ENCODE measurements at regions not wholly inside any gene's neighbourhood (a gene's known extent, or its start where the extent isn't known, plus 50 kb on each side); places are given as distances from the start of the nearest gene placed in this dataset.
"Not testable (repeated sequence)": the region's sequence is repeated elsewhere in the genome, so short reads cannot be mapped to it uniquely, and the experiment has no call there.

- DNase-seq (ENCODE audit: low spot score): no peak
Observed at GRCh38 chr13:99792079-99792921, 179.3 kb downstream of the ZIC5 start.

GRCh38 chr13:99782669-99783068 is 188.9 kb downstream of the ZIC5 start:
- no peak for DNase-seq (ENCODE audit: low spot score)

- no peak for DNase-seq (ENCODE audit: low spot score)
Observed at GRCh38 chr13:99778500-99778899, 193.1 kb downstream of the ZIC5 start.

- DNase-seq (ENCODE audit: low spot score): no peak
Observed at GRCh38 chr13:99777873-99778272, 193.7 kb downstream of the ZIC5 start.

- DNase-seq (ENCODE audit: low spot score): no peak
Observed at GRCh38 chr13:99774644-99775043, 196.9 kb downstream of the ZIC5 start.

- DNase-seq (ENCODE audit: low spot score): no peak
Observed at GRCh38 chr13:99768986-99769385, 202.6 kb downstream of the ZIC5 start.

- no peak for DNase-seq (ENCODE audit: low spot score)
Observed at GRCh38 chr13:99766641-99767045, 204.9 kb downstream of the ZIC5 start.

GRCh38 chr13:99765869-99766268 is 205.7 kb downstream of the ZIC5 start:
- no peak for DNase-seq (ENCODE audit: low spot score)

DNA sequence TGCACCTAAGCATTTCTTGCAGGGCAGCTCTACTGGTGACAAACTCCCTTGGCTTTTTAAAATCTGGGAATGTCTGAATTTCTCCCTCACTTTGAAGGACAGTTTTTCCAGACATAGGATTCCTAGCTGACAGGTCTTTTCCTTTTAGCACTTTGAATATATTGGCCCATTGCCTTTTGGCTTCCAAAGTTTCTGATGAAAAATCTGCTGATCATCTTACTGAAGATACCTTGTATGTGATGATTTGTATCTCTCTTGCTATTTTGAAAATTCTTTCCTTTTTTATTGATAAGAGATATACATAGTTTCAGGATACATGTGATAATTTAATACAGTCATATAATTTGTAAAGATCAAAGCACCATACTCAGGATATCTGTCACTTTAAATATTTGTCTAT is 211.1 kb downstream of the ZIC5 start:
- no peak for DNase-seq (ENCODE audit: low spot score)

DNA sequence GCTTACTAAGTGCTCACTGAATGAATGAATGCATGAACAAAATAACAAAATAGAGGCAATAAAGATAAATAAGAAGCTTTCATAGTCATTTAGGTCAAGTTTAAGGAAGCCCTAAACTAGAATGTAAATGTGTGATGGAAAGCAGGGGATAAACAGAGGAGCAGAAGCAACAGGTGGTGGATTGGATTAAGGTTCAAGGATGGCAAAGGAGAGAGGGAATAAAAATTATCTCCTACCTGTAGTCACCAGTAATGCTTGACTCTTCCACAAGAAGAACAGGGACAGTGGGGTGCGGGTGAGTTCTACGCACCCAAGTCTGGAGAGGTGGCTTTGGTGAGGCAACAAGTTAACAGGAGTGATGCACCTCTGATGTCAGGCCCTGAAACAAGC is 212.4 kb downstream of the ZIC5 start:
- no peak for DNase-seq (ENCODE audit: low spot score)

DNA sequence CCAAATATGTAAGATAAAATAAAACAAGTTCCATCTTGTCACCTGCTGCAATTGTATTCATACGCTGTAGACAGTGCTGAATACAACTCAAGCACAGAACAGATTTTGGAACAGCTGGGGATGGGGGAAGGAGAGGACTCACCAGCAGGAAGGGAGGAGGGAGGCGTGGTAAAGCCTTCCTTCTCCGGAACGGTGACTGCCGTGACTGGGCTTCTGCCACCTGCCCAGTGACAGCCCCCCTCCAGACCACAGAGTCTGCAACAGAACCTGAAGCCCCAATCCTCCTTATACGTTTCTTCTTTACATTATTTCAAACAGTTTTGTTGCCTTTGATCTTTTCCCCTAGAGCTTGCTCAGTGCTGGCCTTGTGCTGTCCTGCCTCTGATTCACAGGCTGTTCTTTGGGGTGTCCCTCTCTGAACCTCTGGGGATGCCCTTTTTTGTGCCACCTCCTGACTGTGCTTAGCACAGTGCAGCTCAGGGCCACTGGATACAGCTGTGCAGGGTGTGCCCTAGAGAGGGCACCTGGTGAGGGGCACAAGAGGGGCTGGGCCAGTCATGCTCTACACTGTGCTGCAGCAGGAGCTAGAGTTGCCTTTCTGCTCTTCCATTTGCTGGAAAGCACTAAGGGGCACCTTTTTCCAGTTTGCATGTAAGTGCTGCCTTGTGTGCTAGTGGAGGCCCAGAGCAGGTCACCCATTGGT is 213.0 kb downstream of the ZIC5 start:
- DNase-seq (ENCODE audit: low spot score): no peak

DNA sequence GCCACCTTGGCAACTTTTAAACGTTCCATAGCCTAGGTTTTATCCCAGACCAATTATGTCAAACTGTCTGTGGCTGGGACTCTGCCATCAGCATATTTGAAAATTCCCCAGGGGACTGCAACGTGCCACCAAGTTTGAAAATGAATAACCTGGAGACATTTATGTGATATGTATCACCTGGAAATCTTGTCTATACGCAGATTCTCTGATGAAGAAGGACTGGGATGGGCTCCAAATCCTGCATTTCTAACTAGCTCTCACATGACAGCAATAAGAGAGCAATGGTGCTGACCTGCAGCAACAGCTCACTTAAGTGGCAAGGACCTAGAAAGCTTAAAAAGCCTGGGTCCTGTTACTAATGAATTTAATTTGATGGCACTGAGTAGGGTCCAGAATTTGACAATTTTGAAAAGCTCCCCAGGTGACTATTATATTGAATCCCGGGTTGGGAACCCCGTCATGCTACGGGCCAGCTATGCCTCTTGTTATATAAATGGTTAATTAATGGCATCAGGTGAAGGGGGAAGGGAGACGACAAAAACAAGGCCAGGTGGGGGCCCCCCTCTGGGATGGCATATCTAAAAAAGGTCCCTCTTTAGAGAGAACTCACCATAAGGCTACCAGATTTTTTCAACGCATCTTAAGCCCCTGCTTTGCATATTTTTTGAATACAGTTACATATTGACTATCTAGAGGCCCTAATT is 213.7 kb downstream of the ZIC5 start:
- DNase-seq (ENCODE audit: low spot score): no peak

GRCh38 chr13:99756281-99756680 is 215.3 kb downstream of the ZIC5 start:
- no peak for DNase-seq (ENCODE audit: low spot score)

- not testable (repeated sequence) for DNase-seq (ENCODE audit: low spot score)
Observed at GRCh38 chr13:99754750-99755149, 216.8 kb downstream of the ZIC5 start.

DNA sequence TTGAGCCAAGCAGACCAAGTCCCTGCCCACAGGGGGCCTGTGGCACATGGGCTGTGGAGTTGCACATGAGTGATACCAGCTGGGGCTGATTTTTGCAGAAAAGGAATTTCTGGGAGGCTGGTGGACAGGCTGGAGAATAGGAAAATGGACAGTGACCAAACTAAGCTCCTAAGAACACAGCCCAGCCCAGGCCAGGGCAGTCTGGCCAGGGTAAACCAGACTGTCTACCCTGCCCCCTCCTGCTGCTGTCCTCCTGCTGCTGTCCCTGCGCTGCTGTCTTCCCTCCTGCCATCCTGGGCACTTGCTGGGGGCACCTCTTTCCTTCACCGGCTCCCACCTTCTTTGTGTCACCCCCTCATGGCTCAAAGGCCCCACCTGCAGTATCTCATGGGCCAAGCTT is 219.2 kb downstream of the ZIC5 start:
- no peak for DNase-seq (ENCODE audit: low spot score)

DNA sequence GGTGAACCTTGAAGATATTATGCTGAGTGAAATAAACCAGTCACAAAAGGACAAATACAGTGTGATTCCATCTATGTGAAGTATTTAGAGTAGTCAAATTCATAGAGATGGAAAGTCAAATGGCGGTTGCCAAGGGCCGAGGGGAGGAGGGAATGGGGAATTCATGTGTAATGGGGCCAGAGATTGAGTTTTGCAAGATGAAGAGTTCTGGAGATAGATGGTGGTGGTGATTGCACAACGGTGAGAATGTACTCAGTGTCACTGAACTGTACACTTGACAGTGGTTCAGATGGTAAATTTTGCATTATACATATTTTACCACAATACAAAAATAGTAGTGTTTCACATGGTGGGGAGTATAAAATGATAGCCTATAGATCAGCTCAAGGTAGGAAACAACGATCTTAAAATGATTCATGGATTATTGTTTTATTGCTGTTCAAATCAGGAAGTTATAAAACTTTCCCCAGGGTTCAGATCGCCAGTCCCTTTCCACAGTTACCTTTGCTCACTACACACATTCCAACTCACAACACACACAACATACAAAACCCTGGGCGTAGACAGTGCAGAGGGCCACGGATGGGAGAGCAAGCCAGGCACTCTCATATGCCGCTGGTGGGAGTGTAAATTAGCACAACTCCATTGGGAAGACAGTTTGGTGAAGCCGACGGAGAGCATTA is 219.9 kb downstream of the ZIC5 start:
- DNase-seq (ENCODE audit: low spot score): no peak

GRCh38 chr13:99750951-99751350 is 220.6 kb downstream of the ZIC5 start:
- DNase-seq (ENCODE audit: low spot score): no peak

GRCh38 chr13:99749271-99750019 is 222.1 kb downstream of the ZIC5 start:
- DNase-seq (ENCODE audit: low spot score): no peak

GRCh38 chr13:99747403-99747710 is 224.2 kb downstream of the ZIC5 start:
- no peak for DNase-seq (ENCODE audit: low spot score)

- DNase-seq (ENCODE audit: low spot score): no peak
Observed at GRCh38 chr13:99746637-99747402, 224.7 kb downstream of the ZIC5 start.

GRCh38 chr13:99743094-99743493 is 228.5 kb downstream of the ZIC5 start:
- no peak for DNase-seq (ENCODE audit: low spot score)

All from HT-29 (cell line).